Glutamatergic neuron (in vitro differentiated cells): ENCODE measurements at regions not wholly inside any gene's neighbourhood (a gene's known extent, or its start where the extent isn't known, plus 50 kb on each side); places are given as distances from the start of the nearest gene placed in this dataset.
A peak's percentile ranks its signal among the peaks of the same experiment; 100 is the strongest.

ENCODE experiments used
- DNase-seq: peaks from one replicate; pipeline ENCODE4 v3.0.0; 2022
- H3K27ac Mint-ChIP-seq: one replicate; pipeline ENCODE4 v1.8.0; 2020; ENCODE audit warnings: mild to moderate bottlenecking, mixed read lengths, inconsistent platforms; ENCODE audit not compliant: unreplicated experiment
- H3K27me3 Mint-ChIP-seq: one replicate; pipeline ENCODE4 v1.8.0; 2020; ENCODE audit warnings: mild to moderate bottlenecking, moderate library complexity, mixed read lengths, inconsistent platforms; ENCODE audit not compliant: unreplicated experiment
- H3K36me3 Mint-ChIP-seq: one replicate; pipeline ENCODE4 v1.8.0; 2020; ENCODE audit warnings: mild to moderate bottlenecking, mixed read lengths, inconsistent platforms; ENCODE audit not compliant: unreplicated experiment
- H3K4me1 Mint-ChIP-seq: one replicate; pipeline ENCODE4 v1.8.0; 2020; ENCODE audit warnings: mild to moderate bottlenecking, low read depth, mixed read lengths, inconsistent platforms; ENCODE audit not compliant: unreplicated experiment
- H3K4me3 Mint-ChIP-seq: one replicate; pipeline ENCODE4 v1.8.0; 2020; ENCODE audit warnings: mild to moderate bottlenecking, mixed read lengths, inconsistent platforms; ENCODE audit not compliant: unreplicated experiment
- H3K9me3 Mint-ChIP-seq: one replicate; pipeline ENCODE4 v1.8.0; 2020; ENCODE audit warnings: mild to moderate bottlenecking, moderate library complexity, mixed read lengths, inconsistent platforms; ENCODE audit not compliant: unreplicated experiment
- CTCF ChIP-seq: fragments of 200-600 bp; sonication (generic); IDR thresholded peaks from one replicate; pipeline ENCODE4 v1.5.0; 2021; ENCODE audit not compliant: partially characterized antibody, unreplicated experiment

- H3K9me3 Mint-ChIP-seq = peaks cover 2% of the 10 kb centered on the region
- H3K4me3 Mint-ChIP-seq = no peak overlapping the region
- no peaks in the 10 kb centered on the region for H3K4me1 Mint-ChIP-seq
- no peaks in the 10 kb centered on the region for H3K36me3 Mint-ChIP-seq
- peaks cover 15% of the 10 kb centered on the region for H3K27me3 Mint-ChIP-seq
- H3K27ac Mint-ChIP-seq = no peak overlapping the region
- TF ChIP-seq CTCF = no peak
- no peak for DNase-seq
Observed at GRCh38 chrX:1914606-1915365, 299.9 kb downstream of the ASMT start.

- no peaks in the 10 kb centered on the region for H3K4me1 Mint-ChIP-seq
- DNase-seq = no peak
- no peak for TF ChIP-seq CTCF
- H3K4me3 Mint-ChIP-seq = no peak overlapping the region
- no peaks in the 10 kb centered on the region for H3K36me3 Mint-ChIP-seq
- no peak overlapping the region for H3K27ac Mint-ChIP-seq
- peaks cover 6% of the 10 kb centered on the region for H3K27me3 Mint-ChIP-seq
- H3K9me3 Mint-ChIP-seq = peaks cover 2% of the 10 kb centered on the region
Observed at GRCh38 chrX:1918780-1919179, 303.9 kb downstream of the ASMT start.

GRCh38 chrX:1925053-1925481 lies 310.2 kb downstream of the ASMT start:
- peak overlapping the region; percentile 75 for H3K4me3 Mint-ChIP-seq
- peak; percentile 42 for DNase-seq

GRCh38 chrX:1928805-1929204 lies 313.9 kb downstream of the ASMT start:
- no peaks in the 10 kb centered on the region for H3K9me3 Mint-ChIP-seq
- peaks cover 1% of the 10 kb centered on the region for H3K27me3 Mint-ChIP-seq
- no peak overlapping the region for H3K27ac Mint-ChIP-seq
- H3K4me1 Mint-ChIP-seq = peaks cover 6% of the 10 kb centered on the region
- TF ChIP-seq CTCF = no peak
- H3K36me3 Mint-ChIP-seq = no peaks in the 10 kb centered on the region
- no peak for DNase-seq
- H3K4me3 Mint-ChIP-seq = no peak overlapping the region

More at GRCh38 chrX:1925053-1925481, 310.2 kb downstream of the ASMT start:
- peaks cover 6% of the 10 kb centered on the region for H3K4me1 Mint-ChIP-seq
- H3K36me3 Mint-ChIP-seq = no peaks in the 10 kb centered on the region
- TF ChIP-seq CTCF = no peak
- H3K27ac Mint-ChIP-seq = peak overlapping the region; percentile 59
- H3K9me3 Mint-ChIP-seq = no peaks in the 10 kb centered on the region
- H3K27me3 Mint-ChIP-seq = peaks cover 3% of the 10 kb centered on the region

GRCh38 chrX:1932231-1932630 lies 317.4 kb downstream of the ASMT start:
- TF ChIP-seq CTCF = no peak

More at GRCh38 chrX:1932231-1932630, 317.4 kb downstream of the ASMT start:
- no peak for DNase-seq
- Mint-ChIP-seq H3K9me3 (no peaks in the 10 kb centered on the region), H3K4me3 (no peak overlapping the region), H3K4me1 (no peaks in the 10 kb centered on the region), H3K27ac (no peak overlapping the region), H3K27me3 (peaks cover 4% of the 10 kb centered on the region), H3K36me3 (no peaks in the 10 kb centered on the region)
